ENCODE measurements at regions not wholly inside any gene's neighbourhood (a gene's known extent, or its start where the extent isn't known, plus 50 kb on each side); places are given as distances from the start of the nearest gene placed in this dataset.

GRCh38 chr11:112885744-112886433 is 75.3 kb upstream of the NCAM1 start:
- Histone ChIP-seq H3K9ac (ENCODE audit: low read depth in 1 of 2, low read length in 2 of 2) (no peak overlapping the region), H3K4me3 (ENCODE audit: low read depth in 1 of 3, low read length in 3 of 3) (no peak overlapping the region)
- TF ChIP-seq FOXA2 (IDR thresholded peaks at IDR 0.05) (no peak), YY1 (IDR thresholded peaks at IDR 0.05) (no peak)

GRCh38 chr11:112886434-112887370 is 74.5 kb upstream of the NCAM1 start:
- TF ChIP-seq JUND (IDR thresholded peaks at IDR 0.05) (no peak), FOXA1 (IDR thresholded peaks at IDR 0.05) (no peak), ATF3 (IDR thresholded peaks at IDR 0.05) (no peak), CTCF (IDR thresholded peaks at IDR 0.05; ENCODE audit: low read depth, low read length, missing input control) (no peak), YY1 (IDR thresholded peaks at IDR 0.05) (no peak), SP1 (IDR thresholded peaks at IDR 0.05) (no peak), EGR1 (IDR thresholded peaks at IDR 0.05; ENCODE audit: low read depth in 2 of 2) (no peak)
- Histone ChIP-seq H3K9me3 (ENCODE audit: control insufficient read depth in 4 of 4, low read length in 3 of 4) (no peaks in the 10 kb centered on the region), H3K9ac (ENCODE audit: low read depth in 1 of 2, low read length in 2 of 2) (no peak overlapping the region), H3K27ac (ENCODE audit: low read depth in 1 of 2, low read length in 2 of 2) (no peak overlapping the region), H3K4me3 (ENCODE audit: low read depth in 1 of 3, low read length in 3 of 3) (no peak overlapping the region), H3K36me3 (ENCODE audit: control insufficient read depth in 4 of 4, insufficient read depth in 3 of 4, low read depth in 1 of 4, low read length in 3 of 4) (no peaks in the 10 kb centered on the region), H3K27me3 (ENCODE audit: control insufficient read depth in 4 of 4, insufficient read depth in 4 of 4, low read length in 3 of 4) (no peaks in the 10 kb centered on the region), H3K4me1 (ENCODE audit: control insufficient read depth in 4 of 4, insufficient read depth in 4 of 4, low read length in 3 of 4) (no peaks in the 10 kb centered on the region)
- WGBS = 76% methylated on average over 7 of the region's 7 CpGs
- DNase-seq (ENCODE audit: low spot score) = no peak

More at GRCh38 chr11:112885744-112886433, 75.3 kb upstream of the NCAM1 start:
- Histone ChIP-seq H3K36me3 (ENCODE audit: control insufficient read depth in 4 of 4, insufficient read depth in 3 of 4, low read depth in 1 of 4, low read length in 3 of 4) (no peaks in the 10 kb centered on the region), H3K9me3 (ENCODE audit: control insufficient read depth in 4 of 4, low read length in 3 of 4) (no peaks in the 10 kb centered on the region), H3K4me1 (ENCODE audit: control insufficient read depth in 4 of 4, insufficient read depth in 4 of 4, low read length in 3 of 4) (no peaks in the 10 kb centered on the region), H3K27me3 (ENCODE audit: control insufficient read depth in 4 of 4, insufficient read depth in 4 of 4, low read length in 3 of 4) (peaks cover 0 to 3% (median 0%) of the 10 kb centered on the region in 4 donors), H3K27ac (ENCODE audit: low read depth in 1 of 2, low read length in 2 of 2) (no peak overlapping the region)
- WGBS = 82% methylated on average over 7 of the region's 7 CpGs
- DNase-seq (ENCODE audit: low spot score) = no peak

GRCh38 chr11:112889446-112889845 is 71.8 kb upstream of the NCAM1 start:
- no peak for DNase-seq (ENCODE audit: low spot score)
- TF ChIP-seq ATF3 (IDR thresholded peaks at IDR 0.05) (no peak), HNF4A (conservative IDR thresholded peaks at IDR 0.05) (no peak), SP1 (IDR thresholded peaks at IDR 0.05) (no peak), FOXA1 (IDR thresholded peaks at IDR 0.05) (no peak), FOXA2 (IDR thresholded peaks at IDR 0.05) (no peak), EGR1 (IDR thresholded peaks at IDR 0.05; ENCODE audit: low read depth in 2 of 2) (no peak), REST (IDR thresholded peaks at IDR 0.05) (no peak), HNF4G (IDR thresholded peaks at IDR 0.05) (no peak), GABPA (IDR thresholded peaks at IDR 0.05 in 1 of 2, conservative IDR thresholded peaks at IDR 0.05 in 1 of 2) (no peak), RAD21 (IDR thresholded peaks at IDR 0.05) (no peak), JUND (IDR thresholded peaks at IDR 0.05) (no peak)
- no peak overlapping the region for H3K4me3 ChIP-seq (ENCODE audit: low read depth in 1 of 3, low read length in 3 of 3)
- H3K4me1 ChIP-seq (ENCODE audit: control insufficient read depth in 4 of 4, insufficient read depth in 4 of 4, low read length in 3 of 4) = no peaks in the 10 kb centered on the region
- no peaks in the 10 kb centered on the region for H3K36me3 ChIP-seq (ENCODE audit: control insufficient read depth in 4 of 4, insufficient read depth in 3 of 4, low read depth in 1 of 4, low read length in 3 of 4)
- H3K9me3 ChIP-seq (ENCODE audit: control insufficient read depth in 4 of 4, low read length in 3 of 4) = no peaks in the 10 kb centered on the region
- no peak overlapping the region for H3K9ac ChIP-seq (ENCODE audit: low read depth in 1 of 2, low read length in 2 of 2)
- H3K27me3 ChIP-seq (ENCODE audit: control insufficient read depth in 4 of 4, insufficient read depth in 4 of 4, low read length in 3 of 4) = no peaks in the 10 kb centered on the region
- no peak overlapping the region for H3K27ac ChIP-seq (ENCODE audit: low read depth in 1 of 2, low read length in 2 of 2)
- 89% methylated on average over 3 of the region's 3 CpGs for WGBS

All from liver (tissue), 8 donors.